ENCODE measurements at regions not wholly inside any gene's neighbourhood (a gene's known extent, or its start where the extent isn't known, plus 50 kb on each side); places are given as distances from the start of the nearest gene placed in this dataset.
A peak's percentile ranks its signal among the peaks of the same experiment; 100 is the strongest.

- no peaks in the 10 kb centered on the region for H3K36me3 ChIP-seq
- no peak overlapping the region for H3K4me3 ChIP-seq (ENCODE audit: low read depth, low read length)
- H3K4me1 ChIP-seq = peaks cover 18% of the 10 kb centered on the region
- TF ChIP-seq CTCF (IDR thresholded peaks at IDR 0.05; ENCODE audit: low read depth, low read length) = no peak
- no peaks in the 10 kb centered on the region for H3K27me3 ChIP-seq
- DNase-seq = no peak
- H3K9me3 ChIP-seq = no peaks in the 10 kb centered on the region
Measured at GRCh38 chr7:96526496-96526895, 183.2 kb downstream of the SEM1 start.

- H3K4me3 ChIP-seq (ENCODE audit: low read depth, low read length) = no peak overlapping the region
- H3K36me3 ChIP-seq = no peaks in the 10 kb centered on the region
- DNase-seq = peak; percentile 6
- no peaks in the 10 kb centered on the region for H3K9me3 ChIP-seq
- H3K4me1 ChIP-seq = peaks cover 16% of the 10 kb centered on the region
- no peaks in the 10 kb centered on the region for H3K27me3 ChIP-seq
- no peak for TF ChIP-seq CTCF (IDR thresholded peaks at IDR 0.05; ENCODE audit: low read depth, low read length)
Measured at GRCh38 chr7:96521068-96521894, 188.4 kb downstream of the SEM1 start.

- no peaks in the 10 kb centered on the region for H3K9me3 ChIP-seq
- H3K36me3 ChIP-seq = no peaks in the 10 kb centered on the region
- no peak for TF ChIP-seq CTCF (IDR thresholded peaks at IDR 0.05; ENCODE audit: low read depth, low read length)
- H3K27me3 ChIP-seq = no peaks in the 10 kb centered on the region
- DNase-seq = peak; percentile 43
- H3K4me3 ChIP-seq (ENCODE audit: low read depth, low read length) = no peak overlapping the region
- H3K4me1 ChIP-seq = peaks cover 10% of the 10 kb centered on the region
Measured at GRCh38 chr7:96508371-96508770, 186.5 kb upstream of the SLC25A13 start.

GRCh38 chr7:96503597-96503996 is 181.7 kb upstream of the SLC25A13 start:
- H3K4me3 ChIP-seq (ENCODE audit: low read depth, low read length) = no peak overlapping the region

GRCh38 chr7:96501318-96501717 is 179.4 kb upstream of the SLC25A13 start:
- no peaks in the 10 kb centered on the region for H3K4me1 ChIP-seq
- no peaks in the 10 kb centered on the region for H3K36me3 ChIP-seq
- no peaks in the 10 kb centered on the region for H3K9me3 ChIP-seq
- no peaks in the 10 kb centered on the region for H3K27me3 ChIP-seq
- no peak for TF ChIP-seq CTCF (IDR thresholded peaks at IDR 0.05; ENCODE audit: low read depth, low read length)
- DNase-seq = no peak
- H3K4me3 ChIP-seq (ENCODE audit: low read depth, low read length) = no peak overlapping the region

More at GRCh38 chr7:96503597-96503996, 181.7 kb upstream of the SLC25A13 start:
- no peaks in the 10 kb centered on the region for H3K9me3 ChIP-seq
- no peaks in the 10 kb centered on the region for H3K27me3 ChIP-seq
- H3K4me1 ChIP-seq = peaks cover 10% of the 10 kb centered on the region
- DNase-seq = no peak
- no peak for TF ChIP-seq CTCF (IDR thresholded peaks at IDR 0.05; ENCODE audit: low read depth, low read length)
- no peaks in the 10 kb centered on the region for H3K36me3 ChIP-seq

GRCh38 chr7:96499532-96499931 is 177.6 kb upstream of the SLC25A13 start:
- H3K27me3 ChIP-seq = no peaks in the 10 kb centered on the region
- no peaks in the 10 kb centered on the region for H3K9me3 ChIP-seq
- H3K4me1 ChIP-seq = no peaks in the 10 kb centered on the region
- no peak overlapping the region for H3K4me3 ChIP-seq (ENCODE audit: low read depth, low read length)
- no peaks in the 10 kb centered on the region for H3K36me3 ChIP-seq
- no peak for DNase-seq
- TF ChIP-seq CTCF (IDR thresholded peaks at IDR 0.05; ENCODE audit: low read depth, low read length) = no peak
